Cardiac fibroblast (primary cell): ENCODE measurements at regions not wholly inside any gene's neighbourhood (a gene's known extent, or its start where the extent isn't known, plus 50 kb on each side); places are given as distances from the start of the nearest gene placed in this dataset.

ENCODE experiments used
- DNase-seq, 2 donors: peaks; one replicate each; pipeline versions ENCODE4 v3.0.0 to v3.0.0-alpha.2; 2010; ENCODE audit warnings: low read depth in 2 of 2
- H3K4me3 ChIP-seq, 2 donors: replicated peaks in 1 of 2; 1 replicate in 1 of 2; 2 replicates in 1 of 2; pipeline ENCODE4 v1.5.1; 2011; ENCODE audit warnings: low read depth in 2 of 2, low read length in 2 of 2, mild to moderate bottlenecking in 2 of 2, moderate library complexity in 1 of 2
- TF ChIP-seq, protein P1 (sequence below): IDR thresholded peaks from one replicate; pipeline ENCODE4 v1.5.1; 2011; ENCODE audit warnings: low read depth, mild to moderate bottlenecking, low read length, inconsistent platforms

DNA sequence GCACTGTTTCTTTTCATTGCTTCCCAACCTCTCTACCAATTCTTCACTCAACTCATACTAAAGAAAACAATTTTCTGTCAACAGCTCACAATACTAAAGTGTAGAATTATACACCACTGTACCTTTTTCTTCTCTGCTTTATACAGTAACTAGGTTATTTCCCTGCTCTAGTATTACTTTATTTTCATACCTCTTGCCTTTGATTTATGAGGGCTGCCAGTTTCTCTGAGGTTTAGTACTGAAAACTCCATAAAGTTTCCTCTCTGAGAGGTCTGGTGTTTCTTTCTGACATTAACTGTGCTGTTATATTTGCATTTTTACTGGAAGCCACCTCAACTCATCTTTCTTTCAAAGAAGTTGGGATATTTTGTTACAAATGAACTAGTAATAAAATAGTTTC is 63.0 kb upstream of the GRIP1 start:
- TF ChIP-seq, protein P1, sequence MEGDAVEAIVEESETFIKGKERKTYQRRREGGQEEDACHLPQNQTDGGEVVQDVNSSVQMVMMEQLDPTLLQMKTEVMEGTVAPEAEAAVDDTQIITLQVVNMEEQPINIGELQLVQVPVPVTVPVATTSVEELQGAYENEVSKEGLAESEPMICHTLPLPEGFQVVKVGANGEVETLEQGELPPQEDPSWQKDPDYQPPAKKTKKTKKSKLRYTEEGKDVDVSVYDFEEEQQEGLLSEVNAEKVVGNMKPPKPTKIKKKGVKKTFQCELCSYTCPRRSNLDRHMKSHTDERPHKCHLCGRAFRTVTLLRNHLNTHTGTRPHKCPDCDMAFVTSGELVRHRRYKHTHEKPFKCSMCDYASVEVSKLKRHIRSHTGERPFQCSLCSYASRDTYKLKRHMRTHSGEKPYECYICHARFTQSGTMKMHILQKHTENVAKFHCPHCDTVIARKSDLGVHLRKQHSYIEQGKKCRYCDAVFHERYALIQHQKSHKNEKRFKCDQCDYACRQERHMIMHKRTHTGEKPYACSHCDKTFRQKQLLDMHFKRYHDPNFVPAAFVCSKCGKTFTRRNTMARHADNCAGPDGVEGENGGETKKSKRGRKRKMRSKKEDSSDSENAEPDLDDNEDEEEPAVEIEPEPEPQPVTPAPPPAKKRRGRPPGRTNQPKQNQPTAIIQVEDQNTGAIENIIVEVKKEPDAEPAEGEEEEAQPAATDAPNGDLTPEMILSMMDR, result no peak

DNA sequence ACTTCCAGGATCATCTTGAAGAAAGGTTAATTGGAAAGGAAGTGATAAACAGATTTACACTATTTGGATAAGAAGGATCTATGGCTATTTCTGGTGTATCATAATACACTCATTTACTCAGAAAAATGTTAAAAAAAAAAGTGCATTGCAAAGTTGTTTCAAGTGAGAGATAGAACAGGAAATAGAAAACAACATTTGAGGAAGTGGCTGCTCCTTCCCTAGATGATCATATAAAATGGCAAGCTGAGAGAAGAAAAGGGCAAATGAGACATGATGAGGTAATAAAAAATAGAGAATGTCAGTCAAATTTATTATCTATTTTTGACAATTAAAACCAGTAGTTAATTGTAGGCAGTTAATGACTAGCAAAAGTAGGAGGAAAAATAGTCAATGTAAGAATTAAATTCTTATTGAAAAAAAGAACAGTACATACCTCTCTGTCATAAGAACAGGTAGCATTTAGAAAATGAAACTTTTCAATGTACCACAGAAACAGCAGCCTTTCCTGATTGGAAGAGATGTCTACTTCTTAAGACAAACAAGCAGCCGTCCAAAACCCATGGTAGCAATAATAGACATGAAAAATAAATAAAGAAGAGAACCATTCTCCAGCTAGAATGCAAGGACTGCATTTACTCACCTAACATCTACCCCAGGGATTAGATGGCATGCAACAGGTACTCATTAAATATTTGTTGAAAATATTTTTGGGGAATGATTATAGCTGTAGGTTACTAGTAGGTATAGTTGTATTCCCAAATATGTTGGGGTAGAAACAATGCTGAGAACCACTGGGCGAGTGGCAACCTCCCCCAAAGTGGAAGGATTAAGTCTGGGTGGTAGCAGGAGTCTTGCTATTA is 63.9 kb upstream of the GRIP1 start:
- H3K4me3 ChIP-seq, result no peak overlapping the region
- TF ChIP-seq, protein P1, result no peak
- DNase-seq, result no peak

More for the DNA sequence above, 63.0 kb upstream of the GRIP1 start:
- DNase-seq, result no peak
- no peak overlapping the region for H3K4me3 ChIP-seq

DNA sequence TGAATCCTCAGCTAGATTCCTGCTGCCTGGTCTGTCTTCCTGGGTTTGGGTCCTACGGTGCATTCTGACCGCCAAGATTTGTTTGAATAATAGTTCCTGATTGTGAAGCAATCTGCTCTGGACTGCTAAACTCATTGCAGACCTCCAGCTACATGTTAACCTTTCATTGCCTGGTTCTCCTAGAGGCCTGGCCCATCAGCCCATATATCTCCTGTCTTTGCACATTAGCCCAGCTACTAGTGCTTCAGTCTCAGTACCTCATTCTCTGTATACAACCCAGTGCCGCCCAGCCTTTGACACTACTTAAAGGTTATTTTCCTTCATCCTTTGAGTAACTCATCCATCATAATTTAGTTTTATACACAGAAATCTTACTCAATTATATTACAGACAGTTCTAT is 65.6 kb upstream of the GRIP1 start:
- DNase-seq, result no peak
- no peak overlapping the region for H3K4me3 ChIP-seq
- TF ChIP-seq, protein P1, result no peak

GRCh38 chr12:66744956-66745383 is 66.1 kb upstream of the GRIP1 start:
- DNase-seq, result no peak
- TF ChIP-seq, protein P1, result no peak

DNA sequence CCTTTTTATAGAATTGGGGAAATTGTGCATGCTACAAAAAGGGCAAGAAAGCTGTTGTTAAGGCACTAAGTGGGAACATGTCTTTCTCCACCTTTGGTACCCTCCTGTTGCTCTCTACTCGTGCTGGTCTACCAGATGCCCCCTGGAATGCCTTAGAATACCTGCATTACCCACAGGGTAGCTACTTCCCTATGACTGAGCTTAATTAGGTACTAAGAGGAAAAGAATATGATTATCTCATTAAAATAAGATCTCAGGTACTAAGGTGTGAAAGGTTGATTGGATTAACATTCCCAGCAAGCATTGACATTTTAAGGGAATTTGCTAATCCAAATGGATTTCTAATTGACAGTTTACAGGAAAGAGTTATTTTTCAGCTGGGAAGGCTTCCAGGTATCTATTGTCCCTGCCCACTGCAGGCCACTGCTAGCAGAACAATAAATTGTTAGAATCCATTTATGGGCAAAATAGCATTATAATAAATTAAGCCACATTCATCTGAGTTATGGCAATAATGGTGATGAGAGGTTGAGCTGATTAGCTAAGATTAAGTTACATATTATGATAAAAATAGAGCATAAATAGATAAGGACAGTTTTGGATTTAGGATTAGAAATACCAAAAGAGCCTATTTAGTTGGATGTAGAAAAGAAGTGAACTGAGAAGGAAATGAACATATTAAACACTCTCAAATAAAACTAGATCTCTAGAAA is 67.8 kb upstream of the GRIP1 start:
- H3K4me3 ChIP-seq, result no peak overlapping the region
- no peak for DNase-seq
- TF ChIP-seq, protein P1, result no peak

More at GRCh38 chr12:66744956-66745383, 66.1 kb upstream of the GRIP1 start:
- H3K4me3 ChIP-seq, result no peak overlapping the region

DNA sequence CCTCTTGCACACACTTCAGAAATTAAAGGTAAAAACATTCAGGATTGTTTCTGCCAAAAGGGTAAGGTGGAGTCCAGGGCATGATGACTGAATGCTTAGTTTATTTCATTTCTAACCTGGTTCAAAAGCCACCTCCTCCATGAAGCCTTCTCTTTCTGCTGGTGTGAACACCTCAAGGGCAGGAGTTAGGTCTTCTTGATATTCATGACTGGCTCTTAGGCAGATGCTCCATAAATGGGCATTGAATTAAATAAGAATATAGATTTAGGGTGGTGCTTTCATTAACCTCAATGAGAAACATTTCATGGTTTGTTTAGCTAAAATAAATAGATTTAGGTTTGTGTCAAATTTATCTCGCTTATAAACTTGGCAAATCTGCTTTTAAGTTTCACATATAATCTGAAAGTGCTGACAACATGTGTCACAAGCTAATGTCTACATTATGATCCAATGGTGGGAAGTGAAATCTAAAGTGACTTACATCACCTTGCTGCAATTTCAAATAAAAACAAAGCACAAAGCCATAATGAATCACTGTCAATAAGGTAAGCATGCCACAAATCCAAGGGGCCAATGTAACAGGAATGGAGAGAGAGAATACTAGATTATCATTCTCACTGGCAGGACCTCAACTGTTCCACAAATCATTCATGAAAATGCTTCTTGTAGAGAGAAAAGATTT is 72.7 kb upstream of the GRIP1 start:
- H3K4me3 ChIP-seq, result no peak overlapping the region
- TF ChIP-seq, protein P1, result no peak
- DNase-seq, result no peak
